C4-2B (cell line): ENCODE measurements at regions not wholly inside any gene's neighbourhood (a gene's known extent, or its start where the extent isn't known, plus 50 kb on each side); places are given as distances from the start of the nearest gene placed in this dataset.

Source experiments
- ZFX ChIP-seq: fragments of 450-650 bp; IDR thresholded peaks from 2 replicates; pipeline ENCODE4 v1.6.1; 2017
- TF ChIP-seq, protein P1 (sequence below): fragments of 450-650 bp; conservative IDR thresholded peaks from 2 replicates; pipeline ENCODE4 v1.5.1; 2017; ENCODE audit warnings: mild to moderate bottlenecking

DNA sequence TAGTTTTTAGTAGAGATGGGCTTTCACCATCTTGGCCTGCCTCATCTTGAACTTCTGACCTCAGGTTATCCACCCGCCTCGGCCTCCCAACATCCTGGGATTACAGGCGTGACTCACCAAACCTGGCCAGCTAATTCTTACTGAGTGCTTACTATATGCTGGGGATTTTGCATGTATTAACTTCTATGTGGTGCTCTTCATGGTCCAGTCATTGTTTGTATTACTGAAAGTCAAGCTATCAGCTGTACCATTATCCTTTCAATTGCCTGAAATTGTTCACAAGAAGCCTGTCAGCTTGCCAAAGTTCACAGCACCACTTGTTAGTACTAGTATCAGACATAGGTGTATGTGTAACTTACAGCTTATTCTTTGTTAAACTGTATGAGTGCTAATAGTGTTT, 1272.1 kb downstream of the ARAP2 start:
- TF ChIP-seq, protein P1, sequence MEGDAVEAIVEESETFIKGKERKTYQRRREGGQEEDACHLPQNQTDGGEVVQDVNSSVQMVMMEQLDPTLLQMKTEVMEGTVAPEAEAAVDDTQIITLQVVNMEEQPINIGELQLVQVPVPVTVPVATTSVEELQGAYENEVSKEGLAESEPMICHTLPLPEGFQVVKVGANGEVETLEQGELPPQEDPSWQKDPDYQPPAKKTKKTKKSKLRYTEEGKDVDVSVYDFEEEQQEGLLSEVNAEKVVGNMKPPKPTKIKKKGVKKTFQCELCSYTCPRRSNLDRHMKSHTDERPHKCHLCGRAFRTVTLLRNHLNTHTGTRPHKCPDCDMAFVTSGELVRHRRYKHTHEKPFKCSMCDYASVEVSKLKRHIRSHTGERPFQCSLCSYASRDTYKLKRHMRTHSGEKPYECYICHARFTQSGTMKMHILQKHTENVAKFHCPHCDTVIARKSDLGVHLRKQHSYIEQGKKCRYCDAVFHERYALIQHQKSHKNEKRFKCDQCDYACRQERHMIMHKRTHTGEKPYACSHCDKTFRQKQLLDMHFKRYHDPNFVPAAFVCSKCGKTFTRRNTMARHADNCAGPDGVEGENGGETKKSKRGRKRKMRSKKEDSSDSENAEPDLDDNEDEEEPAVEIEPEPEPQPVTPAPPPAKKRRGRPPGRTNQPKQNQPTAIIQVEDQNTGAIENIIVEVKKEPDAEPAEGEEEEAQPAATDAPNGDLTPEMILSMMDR = no peak
- TF ChIP-seq ZFX = no peak
